Upper lobe of left lung (tissue), 6 donors: ENCODE measurements at regions not wholly inside any gene's neighbourhood (a gene's known extent, or its start where the extent isn't known, plus 50 kb on each side); places are given as distances from the start of the nearest gene placed in this dataset.

ENCODE experiments used
- ATAC-seq, 2 donors: fragments of 200-7000 bp; cut with Tn5 transposase; one replicate each; pipeline ENCODE4 v1.9.1; 2022; ENCODE audit warnings: mild to moderate bottlenecking in 2 of 2, moderate library complexity in 2 of 2; ENCODE audit not compliant: low FRiP score in 2 of 2
- DNase-seq, 2 donors: peaks; one replicate each; pipeline ENCODE4 v3.0.0-alpha.2; 2019 to 2020
- H3K27ac ChIP-seq, 4 donors: fragments of 200-600 bp; sonication (generic); one replicate each; pipeline ENCODE4 v1.5.1; 2016 to 2019
- H3K27me3 ChIP-seq, 4 donors: fragments of 200-600 bp; sonication (generic); one replicate each; pipeline ENCODE4 v1.5.1; 2017 to 2019
- H3K36me3 ChIP-seq, 4 donors: fragments of 200-600 bp; sonication (generic); one replicate each; pipeline ENCODE4 v1.5.1; 2016 to 2019
- H3K4me1 ChIP-seq, 4 donors: fragments of 200-600 bp; sonication (generic); one replicate each; pipeline ENCODE4 v1.5.1; 2018 to 2019
- H3K4me3 ChIP-seq, 4 donors: fragments of 200-600 bp; sonication (generic); one replicate each; pipeline ENCODE4 v1.5.1; 2017 to 2019; ENCODE audit warnings: mild to moderate bottlenecking in 2 of 4, moderate library complexity in 1 of 4
- H3K9me3 ChIP-seq, 4 donors: fragments of 200-600 bp; sonication (generic); one replicate each; pipeline ENCODE4 v1.5.1; 2018 to 2019
- EP300 ChIP-seq, 4 donors: sonication (generic); formaldehyde crosslinking; IDR thresholded peaks; one replicate each; pipeline ENCODE4 v1.5.1; 2017; ENCODE audit warnings: antibody characterized with exemption in 4 of 4, control low read depth in 2 of 4
- POLR2A ChIP-seq, 4 donors: fragments of 450-650 bp; IDR thresholded peaks; one replicate each; pipeline ENCODE4 v1.5.1; 2016 to 2017; ENCODE audit warnings: antibody characterized with exemption in 4 of 4, mild to moderate bottlenecking in 2 of 4
- POLR2AphosphoS5 ChIP-seq, 2 donors: sonication (generic); formaldehyde crosslinking; IDR thresholded peaks; one replicate each; pipeline ENCODE4 v1.5.1; 2017; ENCODE audit warnings: antibody characterized with exemption in 2 of 2
- WGBS, 2 donors: methylation state at CpG; one replicate each; pipeline ENCODE4 v1.1.5; 2017 to 2018; 5-methylcytosine and 5-hydroxymethylcytosine counted together
- TF ChIP-seq, protein P1 (sequence below), 6 experiments: fragments of 450-650 bp in 4 of 6; fragments of 200-600 bp in 2 of 6; sonication (generic) in 2 of 6; IDR thresholded peaks; one replicate each; pipeline ENCODE4 v1.5.1; 2016 to 2019; ENCODE audit warnings: antibody characterized with exemption in 6 of 6
- donor health status: DM: no; HTN: no; CAD: no; lungs with moderate emphysema.
- donor health status: DM: no; HTN: yes; CAD: no; lungs with severe emphysema.

DNA sequence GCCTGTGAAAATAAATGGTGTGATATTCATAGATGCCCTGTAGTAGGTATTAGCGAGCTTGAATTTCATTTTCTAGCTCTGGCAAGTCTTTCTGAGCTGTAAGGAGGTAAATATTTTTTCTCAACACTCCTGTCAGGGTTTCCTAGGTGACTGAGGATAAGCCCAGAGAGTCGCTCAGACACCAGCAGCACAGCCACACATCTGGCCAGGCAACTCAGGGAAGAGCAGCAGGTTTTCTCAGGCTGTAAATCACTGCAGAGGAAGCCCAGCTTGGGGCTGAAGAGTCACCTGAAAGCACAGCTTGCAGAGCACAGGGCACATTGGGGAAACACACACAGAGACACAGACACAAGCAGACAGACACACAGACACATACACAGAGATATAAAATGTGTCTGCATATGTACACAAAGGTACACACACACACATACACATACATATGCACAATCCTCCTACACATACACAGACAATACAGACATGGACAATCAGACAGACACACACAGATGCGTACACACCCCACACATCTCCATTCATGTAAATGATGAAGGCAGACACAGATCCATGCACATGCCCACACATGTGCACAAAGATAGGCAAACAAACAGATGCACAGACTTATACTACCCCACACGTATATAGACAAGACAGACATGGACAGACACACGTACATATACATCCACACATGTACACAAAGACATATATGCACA is 232.0 kb upstream of the TMTC1 start:
- no peak overlapping the region for H3K27ac ChIP-seq
- 71 to 72% methylated on average over 5 of the region's 5 CpGs for WGBS, 2 donors
- TF ChIP-seq EP300 (IDR thresholded peaks at IDR 0.05) (no peak), POLR2AphosphoS5 (IDR thresholded peaks at IDR 0.05) (no peak), POLR2A (IDR thresholded peaks at IDR 0.05) (no peak)
- TF ChIP-seq, protein P1, sequence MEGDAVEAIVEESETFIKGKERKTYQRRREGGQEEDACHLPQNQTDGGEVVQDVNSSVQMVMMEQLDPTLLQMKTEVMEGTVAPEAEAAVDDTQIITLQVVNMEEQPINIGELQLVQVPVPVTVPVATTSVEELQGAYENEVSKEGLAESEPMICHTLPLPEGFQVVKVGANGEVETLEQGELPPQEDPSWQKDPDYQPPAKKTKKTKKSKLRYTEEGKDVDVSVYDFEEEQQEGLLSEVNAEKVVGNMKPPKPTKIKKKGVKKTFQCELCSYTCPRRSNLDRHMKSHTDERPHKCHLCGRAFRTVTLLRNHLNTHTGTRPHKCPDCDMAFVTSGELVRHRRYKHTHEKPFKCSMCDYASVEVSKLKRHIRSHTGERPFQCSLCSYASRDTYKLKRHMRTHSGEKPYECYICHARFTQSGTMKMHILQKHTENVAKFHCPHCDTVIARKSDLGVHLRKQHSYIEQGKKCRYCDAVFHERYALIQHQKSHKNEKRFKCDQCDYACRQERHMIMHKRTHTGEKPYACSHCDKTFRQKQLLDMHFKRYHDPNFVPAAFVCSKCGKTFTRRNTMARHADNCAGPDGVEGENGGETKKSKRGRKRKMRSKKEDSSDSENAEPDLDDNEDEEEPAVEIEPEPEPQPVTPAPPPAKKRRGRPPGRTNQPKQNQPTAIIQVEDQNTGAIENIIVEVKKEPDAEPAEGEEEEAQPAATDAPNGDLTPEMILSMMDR (IDR thresholded peaks at IDR 0.05): no peak
- H3K36me3 ChIP-seq: no peaks in the 10 kb centered on the region
- ATAC-seq (no peak), DNase-seq (no peak)
- H3K4me1 ChIP-seq: no peaks in the 10 kb centered on the region
- no peaks in the 10 kb centered on the region for H3K27me3 ChIP-seq
- H3K4me3 ChIP-seq: no peak overlapping the region
- no peaks in the 10 kb centered on the region for H3K9me3 ChIP-seq

- TF ChIP-seq EP300 (IDR thresholded peaks at IDR 0.05): no peak
- no peak for TF ChIP-seq POLR2AphosphoS5 (IDR thresholded peaks at IDR 0.05)
- TF ChIP-seq POLR2A (IDR thresholded peaks at IDR 0.05): no peak
- TF ChIP-seq, protein P1 (IDR thresholded peaks at IDR 0.05): no peak
- no peak for ATAC-seq
- Histone ChIP-seq H3K36me3 (no peaks in the 10 kb centered on the region), H3K27me3 (no peaks in the 10 kb centered on the region), H3K4me1 (no peaks in the 10 kb centered on the region), H3K4me3 (no peak overlapping the region), H3K27ac (no peak overlapping the region), H3K9me3 (no peaks in the 10 kb centered on the region)
- DNase-seq: no peak
- WGBS, 2 donors: 50 to 58% methylated on average over 1 of the region's 1 CpG
These were observed 231.2 kb upstream of the TMTC1 start for GRCh38 chr12:30014991-30015390.

GRCh38 chr12:30012816-30013450 is 229.2 kb upstream of the TMTC1 start:
- 57 to 61% methylated on average over 6 of the region's 6 CpGs for WGBS, 2 donors
- no peaks in the 10 kb centered on the region for H3K9me3 ChIP-seq
- no peak overlapping the region for H3K27ac ChIP-seq
- DNase-seq (no peak), ATAC-seq (no peak)
- H3K27me3 ChIP-seq: no peaks in the 10 kb centered on the region
- no peaks in the 10 kb centered on the region for H3K36me3 ChIP-seq
- H3K4me3 ChIP-seq: no peak overlapping the region
- H3K4me1 ChIP-seq: no peaks in the 10 kb centered on the region
- TF ChIP-seq POLR2AphosphoS5 (IDR thresholded peaks at IDR 0.05) (no peak), EP300 (IDR thresholded peaks at IDR 0.05) (no peak), POLR2A (IDR thresholded peaks at IDR 0.05) (no peak)
- TF ChIP-seq, protein P1 (IDR thresholded peaks at IDR 0.05): no peak

DNA sequence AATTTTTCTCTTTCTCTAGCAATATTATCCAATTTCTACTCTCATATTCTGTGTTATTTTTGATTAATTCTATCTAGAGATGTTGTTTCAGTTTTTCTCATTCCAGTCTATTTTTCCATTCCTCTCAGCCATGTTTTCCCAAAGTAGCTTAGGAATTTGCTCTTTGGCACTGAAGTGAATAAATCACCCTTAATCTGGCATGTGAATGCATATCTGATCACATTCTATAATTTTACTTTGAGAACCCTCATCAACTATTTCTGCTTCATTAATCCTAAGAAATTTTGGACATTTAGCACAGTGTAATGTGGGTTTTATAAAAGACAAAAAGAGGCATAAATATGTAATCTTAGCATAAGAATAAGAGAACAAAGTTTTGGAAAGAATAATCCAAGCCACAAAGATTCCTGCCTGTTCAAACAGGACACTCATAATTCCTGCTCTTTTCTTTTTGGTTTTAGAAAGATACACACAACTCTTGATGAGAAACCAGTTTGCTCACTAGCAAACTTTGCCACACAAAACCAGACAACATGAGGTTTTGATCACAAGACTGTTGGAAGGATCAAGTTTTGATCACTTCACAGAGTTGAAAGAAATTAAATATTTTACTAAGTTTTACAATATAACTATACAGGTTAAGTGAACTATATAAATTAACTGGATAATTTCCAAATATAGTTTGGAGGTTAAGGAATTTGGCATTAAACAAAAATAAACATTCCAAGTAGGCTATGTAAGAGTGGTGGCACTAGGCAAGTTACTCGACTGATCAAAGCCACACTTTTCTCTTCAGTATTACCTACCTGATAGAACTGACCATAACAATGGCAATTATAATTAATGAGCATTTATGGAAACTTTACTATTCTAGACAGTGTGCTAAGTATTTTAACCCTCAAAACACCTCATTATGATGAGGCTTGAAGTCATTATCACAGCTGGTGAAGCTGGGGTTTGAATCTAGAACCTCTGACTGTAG is 226.6 kb upstream of the TMTC1 start:
- ATAC-seq (no peak), DNase-seq (no peak)

More for the DNA sequence above, 226.6 kb upstream of the TMTC1 start:
- Histone ChIP-seq H3K4me1 (no peaks in the 10 kb centered on the region), H3K36me3 (no peaks in the 10 kb centered on the region), H3K27me3 (no peaks in the 10 kb centered on the region), H3K9me3 (no peaks in the 10 kb centered on the region), H3K4me3 (no peak overlapping the region), H3K27ac (no peak overlapping the region)
- WGBS, 2 donors: 42 to 61% methylated on average over 1 of the region's 1 CpG
- TF ChIP-seq, protein P1 (IDR thresholded peaks at IDR 0.05): no peak
- TF ChIP-seq POLR2AphosphoS5 (IDR thresholded peaks at IDR 0.05) (no peak), POLR2A (IDR thresholded peaks at IDR 0.05) (no peak), EP300 (IDR thresholded peaks at IDR 0.05) (no peak)
